M059J (cell line): ENCODE measurements at regions not wholly inside any gene's neighbourhood (a gene's known extent, or its start where the extent isn't known, plus 50 kb on each side); places are given as distances from the start of the nearest gene placed in this dataset.

Experiments
- DNase-seq: peaks from one replicate; pipeline ENCODE4 v3.0.0-alpha.2; 2012; ENCODE audit warnings: low read depth

DNA sequence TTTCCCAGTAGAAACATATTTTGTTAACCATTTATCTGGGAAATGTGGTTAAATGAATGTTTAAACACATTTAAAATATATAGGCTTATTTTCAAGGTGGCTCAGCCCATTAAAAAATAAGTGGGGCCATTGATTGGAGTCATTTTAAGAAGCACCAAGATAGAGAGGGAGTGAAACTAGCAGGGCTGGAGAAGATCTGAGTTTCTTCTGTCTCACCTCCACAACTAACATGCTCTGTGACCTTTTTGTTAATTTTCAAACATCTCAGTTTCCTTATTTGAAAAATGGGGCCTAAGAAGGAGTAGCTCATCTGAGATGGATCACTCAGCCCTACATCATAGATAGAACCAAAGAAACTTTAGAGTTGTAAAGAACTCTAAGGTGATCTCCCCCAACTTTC, 254.8 kb downstream of the KCNS3 start:
- DNase-seq = no peak

DNA sequence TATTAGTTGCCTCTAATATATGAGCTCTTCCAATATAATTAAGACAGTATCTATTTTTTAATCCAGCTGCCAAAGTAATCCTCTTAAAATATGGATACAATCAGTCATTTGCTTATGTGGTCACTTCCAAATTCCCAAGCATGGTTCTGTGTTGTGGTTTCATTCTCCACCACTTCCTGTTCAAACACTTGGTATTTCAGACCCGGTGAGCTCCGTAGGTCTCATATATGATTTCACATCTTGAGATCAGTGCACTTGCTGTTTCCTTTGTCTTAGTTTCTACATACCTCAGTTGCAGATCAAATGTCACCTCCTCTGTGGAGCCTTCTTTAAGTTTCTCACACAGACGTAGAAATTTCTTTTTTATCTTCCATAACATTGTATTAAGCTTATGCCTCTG, 254.2 kb downstream of the KCNS3 start:
- peak; percentile 85 for DNase-seq

DNA sequence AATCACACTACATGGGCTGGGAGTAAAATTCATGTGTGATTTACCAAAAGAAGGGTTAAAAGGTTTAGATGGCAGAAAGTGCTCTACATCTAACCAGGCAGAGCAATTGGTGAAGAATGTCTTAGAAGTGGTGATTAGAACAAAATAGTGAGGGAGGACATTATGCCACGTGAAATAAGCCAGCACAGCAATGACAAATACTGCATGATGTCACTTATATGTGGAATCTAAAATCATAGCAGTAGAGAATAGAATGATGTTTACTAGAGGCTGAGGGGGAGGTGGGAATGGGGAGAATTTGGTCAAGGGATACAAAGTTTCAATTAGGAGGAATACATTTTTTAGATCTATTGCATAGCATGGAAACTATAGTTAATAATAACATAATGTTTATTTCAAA, 253.3 kb downstream of the KCNS3 start:
- DNase-seq = no peak

DNA sequence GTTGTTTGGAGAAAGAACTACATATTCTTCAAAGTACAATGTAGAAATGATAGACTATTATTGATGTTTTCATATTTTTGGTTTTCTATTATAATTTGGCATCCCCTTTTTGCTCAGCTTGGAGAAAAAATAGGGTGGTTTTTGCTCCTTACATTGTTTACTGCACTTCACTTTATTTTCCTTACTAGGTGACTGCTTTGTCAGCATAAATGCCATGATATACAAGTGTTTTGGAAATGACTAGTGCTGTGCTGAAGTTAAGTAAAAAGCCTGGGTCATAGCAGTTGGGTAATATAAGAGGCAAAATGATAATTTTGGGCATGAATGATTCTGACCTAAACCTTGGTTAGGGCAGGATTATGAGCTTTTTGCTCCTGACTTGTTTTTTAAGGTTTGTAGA, 250.9 kb downstream of the KCNS3 start:
- DNase-seq = no peak

DNA sequence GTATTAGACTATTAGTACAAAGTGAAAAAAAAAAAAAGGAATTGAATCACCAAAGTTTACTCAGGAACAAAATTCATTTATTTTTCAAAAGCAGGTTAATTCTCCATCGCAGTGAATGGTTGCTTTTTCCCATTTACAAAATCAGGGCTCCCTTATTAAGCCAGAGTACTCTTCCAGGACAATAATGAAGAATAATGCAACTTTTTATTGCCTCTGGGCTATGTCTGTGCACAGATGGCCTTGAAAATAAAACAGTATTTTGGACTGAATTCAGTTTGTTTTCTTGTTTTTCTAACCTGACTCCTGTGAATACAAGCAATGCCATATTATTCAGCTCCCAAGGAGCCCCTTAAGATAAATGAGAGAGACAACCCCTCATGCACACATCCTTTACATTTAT, 246.8 kb downstream of the KCNS3 start:
- no peak for DNase-seq

DNA sequence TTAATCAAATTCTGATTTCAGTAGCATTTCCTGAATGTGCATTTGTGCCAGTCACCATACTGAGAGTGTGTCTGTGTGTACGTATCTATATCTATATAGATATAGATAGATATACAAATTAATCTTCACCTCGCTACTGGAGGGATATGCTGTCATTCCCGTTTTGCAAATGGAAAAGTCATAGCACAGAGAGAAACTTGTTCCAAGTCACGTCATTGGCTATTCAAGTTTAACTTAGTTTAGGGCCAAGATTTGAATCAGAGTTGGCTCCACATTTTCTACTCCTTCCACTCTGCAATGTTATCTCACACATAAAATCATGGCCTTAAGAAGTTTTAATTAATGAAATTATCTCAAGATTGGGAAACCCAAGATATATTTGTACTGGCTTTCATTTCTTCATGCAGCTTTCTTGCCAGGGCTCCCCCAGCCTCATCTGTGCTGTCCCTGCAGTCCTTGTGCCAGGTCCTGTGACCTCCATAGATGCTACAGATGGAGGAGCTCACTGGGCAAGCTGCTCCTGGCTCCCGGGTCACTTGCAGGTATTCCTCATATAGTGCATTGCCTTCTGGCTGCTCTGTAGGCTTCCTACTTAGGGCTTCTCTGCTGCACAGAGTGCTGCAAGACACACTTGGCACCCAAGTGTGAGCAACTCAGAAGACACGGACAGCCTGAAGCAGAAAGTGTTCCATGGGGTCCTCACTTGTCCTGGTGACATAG, 245.8 kb downstream of the KCNS3 start:
- DNase-seq = no peak

DNA sequence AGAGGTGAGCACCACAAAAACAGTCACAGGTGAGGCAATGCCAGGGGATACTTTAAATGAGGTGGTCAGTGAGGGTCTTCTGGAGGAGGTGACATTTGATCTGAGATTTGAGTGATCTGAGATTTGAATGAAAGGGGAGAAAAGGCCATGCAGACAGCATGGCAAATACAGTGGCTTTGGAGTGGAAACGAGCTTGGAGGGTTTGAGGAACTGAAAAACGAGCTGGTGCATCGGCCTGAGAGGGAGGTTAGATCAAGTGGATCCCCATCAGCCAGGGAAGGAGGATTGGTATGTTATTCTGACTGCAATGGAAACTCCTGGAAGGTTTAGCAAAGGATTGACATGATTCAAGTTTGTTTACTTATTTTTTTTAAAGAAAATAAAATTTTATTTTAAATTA, 245.1 kb downstream of the KCNS3 start:
- no peak for DNase-seq

DNA sequence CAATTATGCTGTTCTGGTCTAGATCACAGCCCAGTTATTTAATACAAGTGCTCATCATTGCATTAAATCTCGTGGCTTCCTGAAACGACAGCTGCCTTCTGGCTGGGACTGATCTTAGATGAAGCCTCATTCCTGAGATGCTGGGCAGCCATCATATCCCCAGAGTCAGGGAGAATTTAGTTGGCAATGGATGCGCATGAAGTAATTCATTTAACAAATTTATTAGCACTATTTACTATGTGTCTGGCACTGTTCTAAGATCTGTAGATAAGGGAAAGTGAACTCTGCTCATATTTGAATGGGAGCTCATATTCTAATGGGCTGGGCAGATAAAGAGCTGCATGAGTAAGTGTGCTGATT, 244.7 kb downstream of the KCNS3 start:
- DNase-seq = no peak

DNA sequence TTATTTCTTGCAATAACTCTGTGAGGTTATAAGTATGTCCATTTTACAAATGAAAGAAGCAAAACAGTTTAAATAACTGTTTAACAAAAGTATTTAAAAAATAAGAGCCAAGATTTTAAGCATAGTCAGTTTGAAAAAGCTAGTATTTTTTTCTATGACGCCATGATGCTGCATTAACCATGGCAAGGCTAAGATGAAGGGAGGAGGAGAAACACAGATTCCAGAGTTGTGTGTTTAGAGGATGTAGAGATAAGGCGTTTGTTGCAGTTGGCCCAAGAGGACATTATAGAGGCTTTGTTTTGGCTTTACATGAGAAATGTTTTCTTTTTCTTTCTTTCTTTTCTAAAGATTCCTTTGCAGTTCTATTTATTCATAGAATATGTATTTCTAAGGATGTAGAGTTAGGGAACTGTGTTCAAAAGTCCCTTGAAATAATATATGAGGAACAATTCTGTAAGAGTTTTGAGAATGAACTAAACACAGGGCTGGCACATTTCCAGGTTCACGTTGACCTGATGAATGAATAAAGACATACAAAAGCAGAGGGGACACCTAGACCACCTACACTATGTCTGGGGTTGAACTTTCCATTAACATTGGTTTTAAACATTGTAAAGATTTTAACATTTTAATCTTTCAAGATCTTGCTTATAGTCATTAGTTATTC, 244.2 kb downstream of the KCNS3 start:
- no peak for DNase-seq

DNA sequence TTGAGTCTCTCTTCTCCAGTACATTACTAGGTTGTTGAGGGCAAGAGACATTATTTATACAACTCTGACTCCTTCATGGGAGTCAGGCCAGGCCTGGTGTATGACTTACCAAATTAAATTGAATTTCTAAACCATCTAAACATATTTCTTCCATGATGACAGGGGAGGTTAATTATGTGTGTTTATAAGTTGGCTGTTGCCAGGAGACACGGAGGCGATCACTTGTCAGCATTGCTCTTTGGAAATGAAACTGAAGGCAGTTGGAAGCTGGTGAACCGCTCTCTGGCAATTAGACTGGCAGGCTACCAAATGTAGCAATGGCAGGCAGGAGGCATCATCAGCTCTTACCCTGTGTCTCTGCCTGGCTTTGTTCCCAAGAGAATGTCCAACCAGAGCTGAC, 241.4 kb downstream of the KCNS3 start:
- peak; percentile 98 for DNase-seq

DNA sequence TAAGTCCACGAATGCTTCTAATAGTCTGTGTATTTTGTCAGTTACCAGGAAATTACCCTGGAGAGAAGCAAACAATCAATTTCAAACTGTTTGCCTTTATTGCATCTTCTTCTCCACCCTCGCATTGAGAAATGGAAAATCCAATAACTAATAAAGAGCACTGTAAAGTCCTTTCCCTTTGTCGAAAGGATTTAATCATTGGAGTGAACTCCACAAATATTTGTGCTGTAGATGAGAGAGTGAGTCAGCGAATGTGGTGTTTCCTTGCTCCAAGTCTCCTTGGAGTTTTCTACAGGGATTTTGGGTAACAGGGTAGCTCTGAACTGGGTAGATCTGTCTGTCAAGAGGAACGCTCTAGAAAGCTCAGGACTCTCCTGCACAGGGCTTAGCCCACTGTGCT, 240.2 kb downstream of the KCNS3 start:
- DNase-seq = peak; percentile 78

DNA sequence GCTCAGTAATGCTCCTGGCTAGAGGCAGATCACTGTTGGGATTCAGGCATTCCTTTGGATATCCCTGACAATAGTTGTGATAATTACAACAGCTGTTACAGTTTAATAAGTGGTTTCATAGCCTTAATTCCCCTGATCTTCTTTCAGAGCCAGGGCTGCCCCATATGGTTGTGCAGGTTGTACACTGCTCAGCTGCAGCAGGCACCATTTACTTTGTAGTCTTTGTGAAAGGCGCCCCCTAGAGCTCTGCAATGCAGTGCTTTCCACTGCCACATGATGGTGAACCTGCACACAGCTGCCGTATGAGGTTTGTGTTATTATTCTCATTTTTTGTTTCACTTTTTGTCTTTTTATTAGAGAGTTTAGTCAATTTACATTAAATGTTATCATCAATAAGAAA, 239.1 kb downstream of the KCNS3 start:
- peak; percentile 72 for DNase-seq

DNA sequence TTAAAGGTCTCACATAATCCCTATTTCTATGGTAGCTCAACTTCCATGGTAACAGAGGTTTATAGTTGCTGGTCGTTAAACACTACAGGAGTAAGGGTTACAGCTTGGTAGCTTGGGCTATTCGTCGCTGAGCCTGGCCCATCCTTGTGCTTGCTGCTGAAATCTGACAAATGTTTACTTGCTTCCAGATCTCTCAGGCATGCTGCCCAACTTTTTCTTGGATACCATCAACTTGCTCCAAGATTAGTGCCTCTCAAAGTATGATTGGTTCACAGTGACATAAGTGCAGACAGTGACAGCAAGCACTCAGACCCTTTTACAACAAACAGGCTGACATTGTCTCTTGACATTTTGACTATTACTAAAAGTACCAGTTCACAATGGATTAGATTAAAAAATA, 231.8 kb downstream of the KCNS3 start:
- no peak for DNase-seq

DNA sequence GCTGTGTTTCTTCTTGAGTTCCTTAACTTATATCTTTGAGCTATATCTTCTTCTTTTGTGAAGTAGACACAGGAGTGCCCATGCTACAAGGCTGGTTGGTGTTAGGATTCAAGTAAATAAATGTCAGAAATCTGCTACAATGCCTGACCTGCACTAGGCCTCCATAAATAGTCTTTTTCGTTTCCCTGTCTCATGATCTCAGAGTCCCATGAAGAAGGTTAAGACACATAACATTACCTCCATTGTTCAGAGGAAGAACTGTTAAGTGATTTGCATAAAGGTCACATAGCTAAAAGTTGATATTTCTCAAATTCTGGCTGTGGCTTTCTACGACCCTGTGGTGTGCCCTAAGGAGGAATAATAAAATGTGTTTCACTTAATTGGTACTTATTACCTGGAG, 228.4 kb downstream of the KCNS3 start:
- no peak for DNase-seq

DNA sequence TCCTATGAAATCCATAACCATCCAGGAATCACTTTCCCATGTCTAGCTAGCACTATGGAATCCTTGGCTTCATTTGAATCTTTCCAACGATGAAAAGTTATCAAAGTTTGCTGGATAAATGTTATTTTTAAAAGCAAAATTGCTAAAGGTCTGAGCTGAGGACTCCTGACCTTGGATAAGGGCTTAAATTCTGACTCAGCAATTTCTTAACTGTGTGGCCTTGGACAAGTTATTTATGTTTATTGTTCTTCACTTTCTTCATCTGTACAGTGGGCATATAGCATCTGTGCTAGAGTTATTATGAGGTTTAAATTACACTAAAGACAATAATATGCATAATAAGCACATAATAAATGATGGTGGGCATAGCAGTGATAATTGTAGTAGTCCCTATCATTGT, 227.5 kb downstream of the KCNS3 start:
- no peak for DNase-seq

DNA sequence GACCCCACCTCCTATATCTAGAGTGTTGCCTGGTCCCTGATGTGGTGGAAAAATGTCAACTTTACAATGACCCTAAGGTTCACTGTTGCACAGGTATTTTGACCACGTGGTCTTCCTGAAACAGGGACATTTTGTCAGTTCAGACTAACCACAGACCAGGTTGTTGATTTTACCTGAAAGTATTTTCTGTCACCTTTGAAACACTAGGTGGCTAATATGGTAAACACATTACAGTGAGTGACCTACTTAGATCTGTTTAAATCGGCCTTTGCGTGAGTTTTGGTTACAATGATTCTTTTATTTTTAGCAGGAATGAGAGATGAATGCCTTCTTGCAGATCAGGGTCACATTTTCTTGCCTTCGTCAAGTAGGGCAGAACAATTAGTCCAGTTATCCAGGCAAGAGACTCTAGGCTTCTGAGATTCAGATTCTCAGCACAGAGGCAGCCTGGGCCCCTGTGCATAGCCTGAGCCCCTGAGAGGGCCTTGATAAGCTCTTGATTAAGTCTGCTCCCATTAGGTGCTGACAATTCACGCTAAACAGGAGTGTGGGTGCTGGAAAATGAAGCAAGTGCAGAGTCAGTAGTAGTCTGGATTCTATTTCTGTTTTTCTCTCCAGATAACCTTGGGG, 226.2 kb downstream of the KCNS3 start:
- no peak for DNase-seq

DNA sequence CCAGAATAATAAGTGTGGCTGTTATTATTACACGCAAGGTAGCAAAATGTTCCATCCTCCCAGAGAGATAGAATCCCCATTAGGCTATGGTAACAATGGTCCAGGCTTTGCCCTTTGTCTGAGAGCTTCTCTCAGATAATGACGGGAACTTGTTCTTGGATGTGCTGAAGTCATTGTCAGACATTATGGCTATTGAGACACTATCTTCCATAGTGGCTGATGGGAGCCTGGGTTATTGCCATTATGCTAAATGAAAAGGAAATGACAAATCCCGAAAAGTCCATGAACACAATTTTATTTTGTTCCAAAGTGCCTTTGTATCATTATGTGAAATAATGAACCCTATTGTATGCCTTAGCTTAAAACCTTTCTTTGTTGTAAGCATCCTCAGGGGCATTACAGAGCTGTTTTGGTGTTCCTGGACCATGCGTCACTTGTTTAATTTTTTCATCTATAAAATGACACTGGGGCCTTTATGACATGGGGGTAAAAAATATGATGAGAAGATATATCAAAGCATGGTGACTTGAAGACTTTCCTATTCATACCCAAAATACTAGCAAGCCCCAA, 218.5 kb downstream of the KCNS3 start:
- no peak for DNase-seq

DNA sequence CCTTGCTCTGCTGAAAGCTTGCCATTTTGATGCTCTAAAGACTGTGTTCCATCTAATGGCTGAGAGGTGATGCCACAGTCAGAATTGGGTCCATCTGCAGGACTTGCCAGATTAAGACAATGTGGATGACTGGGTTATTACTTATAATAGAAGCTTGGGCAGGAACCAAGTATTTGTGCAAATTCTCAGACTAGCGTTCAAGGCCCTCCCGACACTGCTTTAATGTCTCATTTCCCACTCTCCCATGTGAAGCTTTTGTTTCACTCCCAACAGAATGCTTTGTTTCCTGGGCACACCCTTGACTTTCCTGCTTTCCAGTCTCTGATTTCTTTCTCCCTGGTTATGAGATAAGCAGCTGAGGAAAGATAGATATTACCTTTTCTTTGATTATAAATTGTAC, 215.8 kb downstream of the KCNS3 start:
- DNase-seq = no peak

DNA sequence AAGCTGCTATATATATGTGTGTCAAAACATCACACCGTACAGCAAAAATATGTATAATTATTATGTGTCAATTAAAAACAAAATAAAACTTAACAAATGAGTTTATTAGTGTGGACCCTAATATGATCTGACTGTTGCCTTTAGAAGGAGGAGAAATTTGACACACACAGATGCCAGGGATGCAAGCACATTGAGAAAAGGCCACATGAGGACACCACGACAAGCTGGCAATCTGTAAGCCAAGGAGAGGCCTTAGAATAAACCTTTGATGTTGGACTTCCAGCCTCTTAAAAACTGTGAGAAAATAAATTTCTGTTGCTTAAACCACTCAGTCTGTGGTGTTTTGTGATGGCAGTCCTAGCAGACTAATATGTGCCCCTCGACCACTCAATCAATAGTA, 214.7 kb downstream of the KCNS3 start:
- DNase-seq = no peak

DNA sequence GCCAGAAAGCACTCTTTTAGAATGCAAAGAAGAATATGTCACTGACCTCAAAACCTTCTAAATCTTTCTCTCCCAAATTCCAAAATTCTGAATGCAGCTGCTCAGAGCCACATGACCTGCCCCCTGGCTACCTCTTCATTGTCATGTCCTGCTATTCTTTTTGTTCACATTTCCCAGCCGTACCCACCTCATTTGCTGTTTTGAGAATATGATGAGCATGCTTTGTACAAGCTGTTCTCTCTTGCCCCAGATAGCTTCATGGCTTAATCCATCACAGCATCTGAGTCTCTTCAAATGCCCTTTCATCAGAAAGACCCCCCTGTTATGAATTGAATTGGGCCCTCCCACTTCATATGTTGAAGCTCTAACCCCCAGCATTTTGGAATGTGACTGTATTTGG, 214.3 kb downstream of the KCNS3 start:
- no peak for DNase-seq

DNA sequence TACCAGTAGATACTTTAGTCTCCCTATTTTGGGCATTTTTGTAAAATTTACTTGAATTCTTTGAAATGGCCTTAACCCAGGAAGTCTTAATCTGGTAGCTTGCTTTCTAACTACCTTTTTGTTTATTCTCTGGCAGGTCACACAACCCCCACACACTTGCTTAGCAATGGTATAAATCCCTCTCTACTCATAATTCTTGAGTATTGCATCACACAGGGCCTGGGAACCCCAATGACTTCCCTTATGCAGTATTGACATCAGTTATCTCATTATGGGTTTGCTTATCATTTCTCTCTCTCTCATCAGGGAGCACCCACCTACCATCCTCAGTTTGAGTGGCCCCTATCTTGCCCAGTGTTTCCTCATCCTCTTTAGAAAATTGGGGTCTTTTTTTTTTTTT, 207.1 kb downstream of the KCNS3 start:
- peak; percentile 20 for DNase-seq

DNA sequence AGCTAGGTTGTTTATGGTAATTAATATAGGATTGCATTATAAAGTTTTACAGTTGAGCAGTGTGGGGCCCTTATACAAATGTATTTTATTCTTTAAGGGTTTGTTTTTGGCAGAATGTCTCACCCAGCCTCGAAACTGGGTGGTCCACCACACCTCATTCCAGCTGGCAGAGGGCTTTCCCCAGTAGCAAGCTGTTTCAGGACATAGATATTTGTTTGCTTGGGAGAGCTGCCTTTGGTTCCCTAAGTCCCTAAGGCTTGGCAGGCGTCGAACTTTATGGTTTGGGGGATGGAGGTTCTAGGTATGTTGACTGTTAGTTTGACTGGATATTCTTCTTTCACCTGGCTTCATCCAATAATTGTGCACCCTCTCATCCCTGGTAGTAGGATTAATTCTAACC, 205.9 kb downstream of the KCNS3 start:
- no peak for DNase-seq

DNA sequence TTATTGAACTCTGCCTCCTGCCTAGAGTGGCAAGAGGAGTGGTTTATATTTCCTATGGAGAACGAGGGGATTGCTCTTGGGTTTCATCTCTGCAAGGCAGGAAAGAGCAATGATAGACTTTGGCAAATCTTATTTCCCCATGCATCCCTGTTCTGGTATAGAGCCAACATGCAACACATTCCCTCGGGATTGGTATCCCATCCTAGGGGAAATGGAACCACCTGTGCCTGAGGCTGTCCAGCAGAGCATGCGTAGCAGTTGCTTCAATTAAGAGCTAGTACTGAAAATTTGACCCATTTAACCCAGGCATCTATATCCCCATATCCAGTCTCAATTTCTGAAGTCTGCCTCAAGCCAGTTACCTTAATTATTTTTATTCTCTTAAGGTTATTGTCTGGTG, 205.3 kb downstream of the KCNS3 start:
- DNase-seq = no peak
